Liver (tissue), 8 donors: ENCODE measurements at regions not wholly inside any gene's neighbourhood (a gene's known extent, or its start where the extent isn't known, plus 50 kb on each side); places are given as distances from the start of the nearest gene placed in this dataset.

Experiments
- DNase-seq: peaks from one replicate; pipeline ENCODE4 v3.0.0-alpha.2; 2017; ENCODE audit warnings: low spot score
- H3K27ac ChIP-seq, 2 donors: one replicate each; pipeline ENCODE4 v1.7.0; 2013; ENCODE audit warnings: inconsistent platforms in 2 of 2, low read length in 2 of 2, control low read depth in 1 of 2, low read depth in 1 of 2, mild to moderate bottlenecking in 1 of 2
- H3K27me3 ChIP-seq, 4 donors: one replicate each; pipeline versions ENCODE4 v1.6.1 to v1.7.0; 2013; ENCODE audit warnings: low read length in 3 of 4, inconsistent platforms in 1 of 4, mild to moderate bottlenecking in 1 of 4, moderate library complexity in 1 of 4; ENCODE audit not compliant: control insufficient read depth in 4 of 4, insufficient read depth in 4 of 4
- H3K36me3 ChIP-seq, 4 donors: one replicate each; pipeline versions ENCODE4 v1.6.1 to v1.7.0; 2013; ENCODE audit warnings: low read length in 3 of 4, mild to moderate bottlenecking in 3 of 4, low read depth in 1 of 4, moderate library complexity in 1 of 4; ENCODE audit not compliant: control insufficient read depth in 4 of 4, insufficient read depth in 3 of 4
- H3K4me1 ChIP-seq, 4 donors: one replicate each; pipeline versions ENCODE4 v1.6.1 to v1.7.0; 2013; ENCODE audit warnings: low read length in 3 of 4, mild to moderate bottlenecking in 3 of 4, moderate library complexity in 1 of 4; ENCODE audit not compliant: control insufficient read depth in 4 of 4, insufficient read depth in 4 of 4
- H3K4me3 ChIP-seq, 3 donors: one replicate each; pipeline versions ENCODE4 v1.6.1 to v1.7.0; 2013; ENCODE audit warnings: low read length in 3 of 3, control low read depth in 1 of 3, low read depth in 1 of 3, mild to moderate bottlenecking in 1 of 3
- H3K9ac ChIP-seq, 2 donors: one replicate each; pipeline ENCODE4 v1.7.0; 2013; ENCODE audit warnings: low read length in 2 of 2, mild to moderate bottlenecking in 2 of 2, moderate library complexity in 2 of 2, control low read depth in 1 of 2, low read depth in 1 of 2
- H3K9me3 ChIP-seq, 4 donors: one replicate each; pipeline versions ENCODE4 v1.6.1 to v1.7.0; 2013; ENCODE audit warnings: low read length in 3 of 4; ENCODE audit not compliant: control insufficient read depth in 4 of 4
- CTCF ChIP-seq: fragments of 150-350 bp; IDR thresholded peaks from 2 replicates; pipeline ENCODE4 v1.5.1; 2017; ENCODE audit warnings: improper control_type of control experiment, low read depth, low read length; ENCODE audit not compliant: missing input control
- EGR1 ChIP-seq, 2 donors: IDR thresholded peaks; 2 replicates each; pipeline ENCODE4 v1.6.1; 2016 to 2018; ENCODE audit warnings: antibody characterized with exemption in 2 of 2, low read depth in 2 of 2
- FOXA1 ChIP-seq: IDR thresholded peaks from 2 replicates; pipeline ENCODE4 v1.6.1; 2016; ENCODE audit warnings: antibody characterized with exemption
- FOXA2 ChIP-seq: IDR thresholded peaks from 2 replicates; pipeline ENCODE4 v1.6.1; 2016; ENCODE audit warnings: antibody characterized with exemption
- HNF4A ChIP-seq, 2 donors: conservative IDR thresholded peaks; 2 replicates each; pipeline ENCODE4 v1.6.1; 2016; ENCODE audit warnings: antibody characterized with exemption in 2 of 2, mild to moderate bottlenecking in 2 of 2
- HNF4G ChIP-seq: IDR thresholded peaks from 2 replicates; pipeline ENCODE4 v1.6.1; 2016; ENCODE audit warnings: antibody characterized with exemption
- NR2F2 ChIP-seq: IDR thresholded peaks from 2 replicates; pipeline ENCODE4 v1.6.1; 2016; ENCODE audit warnings: antibody characterized with exemption
- RAD21 ChIP-seq, 2 donors: IDR thresholded peaks; 2 replicates each; pipeline ENCODE4 v1.6.1; 2016; ENCODE audit warnings: antibody characterized with exemption in 2 of 2, mild to moderate bottlenecking in 2 of 2
- REST ChIP-seq: IDR thresholded peaks from 2 replicates; pipeline ENCODE4 v1.6.1; 2016; ENCODE audit warnings: antibody characterized with exemption, mild to moderate bottlenecking
- RXRA ChIP-seq, 2 donors: IDR thresholded peaks; 2 replicates each; pipeline ENCODE4 v1.6.1; 2017 to 2018; ENCODE audit warnings: antibody characterized with exemption in 2 of 2, mild to moderate bottlenecking in 1 of 2
- TAF1 ChIP-seq: conservative IDR thresholded peaks from 2 replicates; pipeline ENCODE4 v1.6.1; 2016; ENCODE audit warnings: antibody characterized with exemption, mild to moderate bottlenecking
- YY1 ChIP-seq: IDR thresholded peaks from 2 replicates; pipeline ENCODE4 v1.6.1; 2016; ENCODE audit warnings: antibody characterized with exemption, mild to moderate bottlenecking
- ZBTB33 ChIP-seq: IDR thresholded peaks from 2 replicates; pipeline ENCODE4 v1.6.1; 2016; ENCODE audit warnings: antibody characterized with exemption
- WGBS: extraction: QIAGEN DNeasy Blood & Tissue Kit; methylation state at CpG from one replicate; pipeline ENCODE4 v1.1.7; 2013; 5-methylcytosine and 5-hydroxymethylcytosine counted together
- TF ChIP-seq, protein P1 (sequence below): IDR thresholded peaks from 2 replicates; pipeline ENCODE4 v1.6.1; 2016; ENCODE audit warnings: antibody characterized with exemption
- donor health status: healthy.
- donor health status: healthy.
- donor health status: healthy.
- donor health status: healthy.
- donor health status: healthy.

GRCh38 chr6:6091608-6092002, 84.9 kb upstream of the NRN1 start:
- H3K4me3 ChIP-seq, result no peak overlapping the region
- H3K27me3 ChIP-seq, result no peaks in the 10 kb centered on the region
- 83% methylated on average over 2 of the region's 2 CpGs for WGBS
- no peaks in the 10 kb centered on the region for H3K4me1 ChIP-seq
- H3K9me3 ChIP-seq, result no peaks in the 10 kb centered on the region
- H3K27ac ChIP-seq, result no peak overlapping the region
- no peak for DNase-seq
- H3K9ac ChIP-seq, result no peak overlapping the region
- TF ChIP-seq REST (no peak), FOXA2 (no peak), ZBTB33 (no peak), HNF4A (conservative IDR thresholded peaks at IDR 0.05) (no peak)
- no peaks in the 10 kb centered on the region for H3K36me3 ChIP-seq

DNA sequence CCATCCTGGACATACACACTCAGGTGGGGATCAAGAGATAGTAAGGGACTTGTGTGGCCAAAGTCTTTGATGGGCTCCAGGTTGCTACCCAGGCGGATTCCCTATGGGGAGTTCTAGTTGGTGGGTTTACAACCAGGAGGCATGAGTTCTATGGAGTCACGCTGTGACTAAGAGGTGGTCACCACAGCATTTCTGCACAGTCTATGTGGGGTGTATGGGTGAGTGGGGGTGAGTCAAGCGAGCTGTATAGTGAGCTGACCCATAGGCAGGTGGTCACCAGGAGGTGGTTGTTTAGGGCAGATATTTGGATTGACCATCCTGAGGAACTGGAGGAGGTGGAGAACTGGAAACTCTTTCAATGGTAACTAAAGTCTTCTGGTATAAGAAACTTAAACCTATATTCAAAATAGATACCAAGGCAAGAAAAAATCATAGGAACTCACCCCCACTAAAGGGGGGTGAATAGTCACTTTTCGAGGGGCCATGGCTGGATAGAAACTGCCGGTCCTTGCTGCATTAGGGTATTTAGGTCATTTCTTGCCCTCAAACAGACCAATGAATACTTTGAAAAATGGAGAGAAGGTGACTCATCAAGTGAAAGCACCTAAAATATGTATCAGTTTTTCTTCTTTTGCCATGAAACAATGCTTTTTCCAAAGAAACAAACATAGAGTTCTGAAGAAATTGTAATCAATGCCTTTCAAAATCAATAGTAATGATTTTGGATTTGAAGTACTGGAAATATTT, 84.3 kb upstream of the NRN1 start:
- H3K27ac ChIP-seq, result no peak overlapping the region
- no peak overlapping the region for H3K9ac ChIP-seq
- no peak for DNase-seq
- H3K4me3 ChIP-seq, result no peak overlapping the region
- H3K27me3 ChIP-seq, result no peaks in the 10 kb centered on the region
- 75% methylated on average over 5 of the region's 5 CpGs for WGBS
- no peaks in the 10 kb centered on the region for H3K9me3 ChIP-seq
- no peaks in the 10 kb centered on the region for H3K36me3 ChIP-seq
- TF ChIP-seq HNF4A (conservative IDR thresholded peaks at IDR 0.05) (no peak), YY1 (no peak), RXRA (IDR thresholded peaks at IDR 0.05) (no peak), HNF4G (no peak), EGR1 (IDR thresholded peaks at IDR 0.05; ENCODE audit: low read depth in 2 of 2) (no peak), CTCF (no peak), TAF1 (no peak), NR2F2 (no peak), REST (no peak), RAD21 (IDR thresholded peaks at IDR 0.05) (no peak), FOXA2 (no peak), FOXA1 (no peak), ZBTB33 (no peak)
- TF ChIP-seq, protein P1, sequence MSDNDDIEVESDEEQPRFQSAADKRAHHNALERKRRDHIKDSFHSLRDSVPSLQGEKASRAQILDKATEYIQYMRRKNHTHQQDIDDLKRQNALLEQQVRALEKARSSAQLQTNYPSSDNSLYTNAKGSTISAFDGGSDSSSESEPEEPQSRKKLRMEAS, result no peak
- H3K4me1 ChIP-seq, result no peaks in the 10 kb centered on the region
